HUES64 (cell line): ENCODE measurements at regions not wholly inside any gene's neighbourhood (a gene's known extent, or its start where the extent isn't known, plus 50 kb on each side); places are given as distances from the start of the nearest gene placed in this dataset.

Experiments used
- H3K27ac ChIP-seq: 2 replicates; pipeline ENCODE4 v1.7.0; 2013; ENCODE audit warnings: low read depth, low read length, inconsistent platforms
- H3K27me3 ChIP-seq: 2 replicates; pipeline ENCODE4 v1.6.1; 2013; ENCODE audit warnings: mild to moderate bottlenecking, low read length; ENCODE audit not compliant: insufficient read depth
- H3K36me3 ChIP-seq: 2 replicates; pipeline ENCODE4 v1.6.1; 2013; ENCODE audit warnings: mild to moderate bottlenecking, low read length; ENCODE audit not compliant: insufficient read depth
- H3K4me1 ChIP-seq: 2 replicates; pipeline ENCODE4 v1.6.1; 2013; ENCODE audit warnings: mild to moderate bottlenecking, low read length, moderate library complexity; ENCODE audit not compliant: insufficient read depth
- H3K4me3 ChIP-seq: 2 replicates; pipeline ENCODE4 v1.5.1; 2013; ENCODE audit warnings: mild to moderate bottlenecking, low read length, moderate library complexity
- H3K9ac ChIP-seq: 2 replicates; pipeline ENCODE4 v1.6.1; 2013; ENCODE audit warnings: mild to moderate bottlenecking, low read depth, low read length
- H3K9me3 ChIP-seq: 2 replicates; pipeline ENCODE4 v1.6.1; 2013; ENCODE audit warnings: low read depth, low read length; ENCODE audit not compliant: insufficient read depth
- WGBS: fragments of 150-250, 120-280 bp; methylation state at CpG from one replicate; pipeline ENCODE4 v1.1.7; 2013; ENCODE audit warnings: missing lambda C conversion rate; 5-methylcytosine and 5-hydroxymethylcytosine counted together

GRCh38 chr3:148642214-148642613 is 55.5 kb upstream of the AGTR1 start:
- no peaks in the 10 kb centered on the region for H3K9me3 ChIP-seq
- no peaks in the 10 kb centered on the region for H3K4me1 ChIP-seq
- H3K4me3 ChIP-seq = no peak overlapping the region
- no peaks in the 10 kb centered on the region for H3K36me3 ChIP-seq
- H3K9ac ChIP-seq = no peak overlapping the region
- no peaks in the 10 kb centered on the region for H3K27me3 ChIP-seq
- H3K27ac ChIP-seq = no peak overlapping the region

GRCh38 chr3:148642616-148643015 is 55.1 kb upstream of the AGTR1 start:
- Histone ChIP-seq H3K36me3 (no peaks in the 10 kb centered on the region), H3K4me1 (no peaks in the 10 kb centered on the region), H3K27ac (no peak overlapping the region), H3K27me3 (no peaks in the 10 kb centered on the region), H3K4me3 (no peak overlapping the region), H3K9ac (no peak overlapping the region), H3K9me3 (no peaks in the 10 kb centered on the region)
- WGBS = 100% methylated on average over 1 of the region's 2 CpGs

GRCh38 chr3:148643389-148643840 is 54.3 kb upstream of the AGTR1 start:
- H3K4me3 ChIP-seq = no peak overlapping the region
- H3K9me3 ChIP-seq = no peaks in the 10 kb centered on the region
- H3K4me1 ChIP-seq = no peaks in the 10 kb centered on the region
- H3K27ac ChIP-seq = peak overlapping the region; percentile 24; the same call in 1 of the 2 replicates
- WGBS = 77% methylated on average over 4 of the region's 4 CpGs
- H3K36me3 ChIP-seq = no peaks in the 10 kb centered on the region
- no peak overlapping the region for H3K9ac ChIP-seq
- H3K27me3 ChIP-seq = no peaks in the 10 kb centered on the region

GRCh38 chr3:148646126-148646665 is 51.5 kb upstream of the AGTR1 start:
- no peaks in the 10 kb centered on the region for H3K9me3 ChIP-seq
- no peak overlapping the region for H3K27ac ChIP-seq
- H3K9ac ChIP-seq = no peak overlapping the region
- H3K27me3 ChIP-seq = no peaks in the 10 kb centered on the region
- H3K4me3 ChIP-seq = no peak overlapping the region
- WGBS = 97% methylated on average over 1 of the region's 4 CpGs
- H3K36me3 ChIP-seq = no peaks in the 10 kb centered on the region
- no peaks in the 10 kb centered on the region for H3K4me1 ChIP-seq
